Sigmoid colon (tissue), 6 donors: ENCODE measurements at regions not wholly inside any gene's neighbourhood (a gene's known extent, or its start where the extent isn't known, plus 50 kb on each side); places are given as distances from the start of the nearest gene placed in this dataset.

Source experiments
- DNase-seq: peaks from one replicate; pipeline ENCODE4 v3.0.0-alpha.2; 2019
- H3K27ac ChIP-seq, 4 donors: fragments of 200-600 bp; sonication (generic); one replicate each; pipeline ENCODE4 v1.5.1; 2016 to 2019; ENCODE audit warnings: mild to moderate bottlenecking in 1 of 4
- H3K27me3 ChIP-seq, 3 donors: fragments of 200-600 bp; sonication (generic); one replicate each; pipeline ENCODE4 v1.5.1; 2019; ENCODE audit warnings: mild to moderate bottlenecking in 1 of 3
- H3K36me3 ChIP-seq, 4 donors: fragments of 200-600 bp; sonication (generic); one replicate each; pipeline ENCODE4 v1.5.1; 2016 to 2019
- H3K4me1 ChIP-seq, 4 donors: fragments of 200-600 bp; sonication (generic); one replicate each; pipeline ENCODE4 v1.5.1; 2017 to 2019
- H3K4me3 ChIP-seq, 4 donors: fragments of 200-600 bp; sonication (generic); one replicate each; pipeline ENCODE4 v1.5.1; 2017 to 2019; ENCODE audit warnings: mild to moderate bottlenecking in 2 of 4, moderate library complexity in 1 of 4
- H3K9me3 ChIP-seq, 4 donors: fragments of 200-600 bp in 3 of 4; sonication (generic) in 3 of 4; one replicate each; pipeline versions ENCODE4 v1.5.1 to v1.6.1; 2013 to 2019
- EP300 ChIP-seq, 4 donors: sonication (generic); formaldehyde crosslinking; IDR thresholded peaks; one replicate each; pipeline ENCODE4 v1.6.1; 2017; ENCODE audit warnings: antibody characterized with exemption in 4 of 4
- POLR2A ChIP-seq, 2 donors: fragments of 450-650 bp; IDR thresholded peaks; one replicate each; pipeline ENCODE4 v1.6.1; 2016; ENCODE audit warnings: antibody characterized with exemption in 2 of 2, mild to moderate bottlenecking in 2 of 2, moderate library complexity in 2 of 2
- POLR2AphosphoS5 ChIP-seq, 4 donors: sonication (generic); formaldehyde crosslinking; IDR thresholded peaks; one replicate each; pipeline ENCODE4 v1.6.1; 2017; ENCODE audit warnings: antibody characterized with exemption in 4 of 4
- WGBS, 2 donors: extraction: QIAGEN DNeasy Blood & Tissue Kit; methylation state at CpG; one replicate each; pipeline ENCODE4 v1.1.7; 2013; 5-methylcytosine and 5-hydroxymethylcytosine counted together
- intact Hi-C: fragments of 100-400 bp; cut with DNase I; formaldehyde crosslinking; loops from one replicate; pipeline ENCODE4 v1.15.1; 2023
- TF ChIP-seq, protein P1 (sequence below), 4 experiments: fragments of 450-650 bp in 3 of 4; fragments of 200-600 bp in 1 of 4; IDR thresholded peaks; one replicate each; pipeline ENCODE4 v1.5.1; 2016 to 2019; ENCODE audit warnings: antibody characterized with exemption in 4 of 4, mild to moderate bottlenecking in 3 of 4, moderate library complexity in 2 of 4
- donor health status: healthy with polysubstance abuse.
- donor health status: healthy.

GRCh38 chr6:93817937-93818336, 398.6 kb upstream of the EPHA7 start:
- intact Hi-C loops = no loop called here
- H3K4me3 ChIP-seq = no peak overlapping the region
- DNase-seq = no peak
- TF ChIP-seq POLR2AphosphoS5 (IDR thresholded peaks at IDR 0.05) (no peak), EP300 (IDR thresholded peaks at IDR 0.05) (no peak), POLR2A (IDR thresholded peaks at IDR 0.05) (no peak)
- TF ChIP-seq, protein P1, sequence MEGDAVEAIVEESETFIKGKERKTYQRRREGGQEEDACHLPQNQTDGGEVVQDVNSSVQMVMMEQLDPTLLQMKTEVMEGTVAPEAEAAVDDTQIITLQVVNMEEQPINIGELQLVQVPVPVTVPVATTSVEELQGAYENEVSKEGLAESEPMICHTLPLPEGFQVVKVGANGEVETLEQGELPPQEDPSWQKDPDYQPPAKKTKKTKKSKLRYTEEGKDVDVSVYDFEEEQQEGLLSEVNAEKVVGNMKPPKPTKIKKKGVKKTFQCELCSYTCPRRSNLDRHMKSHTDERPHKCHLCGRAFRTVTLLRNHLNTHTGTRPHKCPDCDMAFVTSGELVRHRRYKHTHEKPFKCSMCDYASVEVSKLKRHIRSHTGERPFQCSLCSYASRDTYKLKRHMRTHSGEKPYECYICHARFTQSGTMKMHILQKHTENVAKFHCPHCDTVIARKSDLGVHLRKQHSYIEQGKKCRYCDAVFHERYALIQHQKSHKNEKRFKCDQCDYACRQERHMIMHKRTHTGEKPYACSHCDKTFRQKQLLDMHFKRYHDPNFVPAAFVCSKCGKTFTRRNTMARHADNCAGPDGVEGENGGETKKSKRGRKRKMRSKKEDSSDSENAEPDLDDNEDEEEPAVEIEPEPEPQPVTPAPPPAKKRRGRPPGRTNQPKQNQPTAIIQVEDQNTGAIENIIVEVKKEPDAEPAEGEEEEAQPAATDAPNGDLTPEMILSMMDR (IDR thresholded peaks at IDR 0.05) = no peak
- no peaks in the 10 kb centered on the region for H3K9me3 ChIP-seq
- no peaks in the 10 kb centered on the region for H3K36me3 ChIP-seq
- H3K4me1 ChIP-seq = no peaks in the 10 kb centered on the region
- no peaks in the 10 kb centered on the region for H3K27me3 ChIP-seq
- H3K27ac ChIP-seq = no peak overlapping the region

- no peaks in the 10 kb centered on the region for H3K27me3 ChIP-seq
- H3K9me3 ChIP-seq = no peaks in the 10 kb centered on the region
- no peak for DNase-seq
- no peak for TF ChIP-seq POLR2AphosphoS5 (IDR thresholded peaks at IDR 0.05)
- TF ChIP-seq EP300 (IDR thresholded peaks at IDR 0.05) = no peak
- no peak for TF ChIP-seq POLR2A (IDR thresholded peaks at IDR 0.05)
- TF ChIP-seq, protein P1 (IDR thresholded peaks at IDR 0.05) = no peak
- no peak overlapping the region for H3K4me3 ChIP-seq
- no peak overlapping the region for H3K27ac ChIP-seq
- H3K36me3 ChIP-seq = no peaks in the 10 kb centered on the region
- 88 to 91% methylated on average over 4 of the region's 4 CpGs for WGBS, 2 donors
- intact Hi-C loops = no loop called here
- no peaks in the 10 kb centered on the region for H3K4me1 ChIP-seq
Observed at GRCh38 chr6:93806409-93807270, 387.3 kb upstream of the EPHA7 start.

GRCh38 chr6:93801101-93801847, 381.9 kb upstream of the EPHA7 start:
- no peak overlapping the region for H3K4me3 ChIP-seq
- intact Hi-C loops = no loop called here
- no peaks in the 10 kb centered on the region for H3K9me3 ChIP-seq
- TF ChIP-seq POLR2A (IDR thresholded peaks at IDR 0.05) (no peak), POLR2AphosphoS5 (IDR thresholded peaks at IDR 0.05) (no peak), EP300 (IDR thresholded peaks at IDR 0.05) (no peak)
- TF ChIP-seq, protein P1 (IDR thresholded peaks at IDR 0.05) = no peak
- H3K27me3 ChIP-seq = no peaks in the 10 kb centered on the region
- 93 to 94% methylated on average over 2 of the region's 2 CpGs for WGBS, 2 donors
- no peak for DNase-seq
- no peak overlapping the region for H3K27ac ChIP-seq
- H3K36me3 ChIP-seq = no peaks in the 10 kb centered on the region
- H3K4me1 ChIP-seq = peaks cover 0 to 11% (median 0%) of the 10 kb centered on the region in 4 donors

DNA sequence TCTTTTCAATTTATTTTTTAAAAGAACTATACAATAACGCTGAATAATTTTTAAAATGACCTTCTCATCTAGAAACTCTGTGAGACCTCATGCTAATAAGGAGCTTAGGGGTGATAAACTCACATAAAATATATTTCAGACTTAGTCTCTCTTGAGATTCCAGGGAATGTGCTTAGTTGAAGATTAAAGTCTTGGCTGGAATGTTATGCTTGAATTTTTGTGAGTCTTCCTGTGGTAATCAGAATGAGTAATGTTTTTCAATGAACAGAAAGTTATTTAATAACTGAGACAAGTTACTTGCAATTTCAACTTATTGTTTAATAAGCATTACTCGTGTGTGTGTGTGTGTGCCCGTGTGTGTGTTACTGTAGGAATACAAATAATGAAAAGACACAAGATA, 379.9 kb upstream of the EPHA7 start:
- no peaks in the 10 kb centered on the region for H3K36me3 ChIP-seq
- no peaks in the 10 kb centered on the region for H3K9me3 ChIP-seq
- TF ChIP-seq, protein P1 (IDR thresholded peaks at IDR 0.05) = no peak
- TF ChIP-seq EP300 (IDR thresholded peaks at IDR 0.05) (no peak), POLR2AphosphoS5 (IDR thresholded peaks at IDR 0.05) (no peak), POLR2A (IDR thresholded peaks at IDR 0.05) (no peak)
- H3K4me3 ChIP-seq = no peak overlapping the region
- no peak for DNase-seq
- intact Hi-C loops = no loop called here
- H3K4me1 ChIP-seq = peaks cover 0 to 11% (median 0%) of the 10 kb centered on the region in 4 donors
- no peaks in the 10 kb centered on the region for H3K27me3 ChIP-seq
- 69 to 75% methylated on average over 3 of the region's 3 CpGs for WGBS, 2 donors
- no peak overlapping the region for H3K27ac ChIP-seq
